IMR-90 (cell line): ENCODE measurements at regions not wholly inside any gene's neighbourhood (a gene's known extent, or its start where the extent isn't known, plus 50 kb on each side); places are given as distances from the start of the nearest gene placed in this dataset.

ENCODE experiments used
- ATAC-seq: fragments of 200-7000 bp; cut with Tn5 transposase; 2 replicates; pipeline ENCODE4 v1.9.1; 2020; ENCODE audit warnings: low read depth, mild to moderate bottlenecking, moderate library complexity
- BruUV-seq: library from RNA; stranded (reverse); fragments of 400-500 nt; replicated peaks from 2 replicates; lab custom pipeline; 2021; lab: Mats Ljungman, UMichigan
- CTCF ChIA-PET: fragments of 300-600 bp; formaldehyde crosslinking; extraction: SDS; loops from one replicate; lab custom pipeline; 2021; ENCODE audit warnings: antibody characterized with exemption; lab: Yijun Ruan, JAX
- POLR2A ChIA-PET: fragments of 300-600 bp; sonication (Branson Sonifier 250); formaldehyde crosslinking; loops from one replicate; lab custom pipeline; 2022; ENCODE audit warnings: antibody characterized with exemption; ENCODE audit not compliant: unreplicated experiment; lab: Charles Lee
- DNase-seq: peaks from one replicate; pipeline ENCODE4 v3.0.0; 2013
- H2AFZ ChIP-seq: replicated peaks from 2 replicates; pipeline ENCODE3; 2013; ENCODE audit warnings: low read length, mild to moderate bottlenecking; ENCODE audit not compliant: poor library complexity
- H2AK5ac ChIP-seq: 2 replicates; pipeline ENCODE4 v1.6.1; 2013; ENCODE audit warnings: low read depth, low read length, inconsistent platforms
- H2AK9ac ChIP-seq: replicated peaks from 2 replicates; pipeline ENCODE3; 2013; ENCODE audit warnings: mild to moderate bottlenecking, low read depth, low read length, moderate library complexity; ENCODE audit not compliant: poor library complexity
- H2BK120ac ChIP-seq: 2 replicates; pipeline ENCODE4 v1.6.1; 2013; ENCODE audit warnings: low read depth, low read length, inconsistent platforms
- H2BK15ac ChIP-seq: 3 replicates; pipeline ENCODE4 v1.6.1; 2013; ENCODE audit warnings: low read depth, low read length, inconsistent platforms
- H2BK20ac ChIP-seq: 2 replicates; pipeline ENCODE4 v1.6.1; 2013; ENCODE audit warnings: low read depth, mild to moderate bottlenecking, inconsistent platforms, low read length, moderate library complexity
- H2BK5ac ChIP-seq: 2 replicates; pipeline ENCODE4 v1.6.1; 2013; ENCODE audit warnings: mild to moderate bottlenecking, low read depth, low read length, inconsistent platforms; ENCODE audit not compliant: poor library complexity, severe bottlenecking
- H3K14ac ChIP-seq: replicated peaks from 2 replicates; pipeline ENCODE4 v1.6.1; 2013; ENCODE audit warnings: low read depth, low read length, inconsistent platforms
- H3K18ac ChIP-seq: 2 replicates; pipeline ENCODE4 v1.6.1; 2013; ENCODE audit warnings: low read depth, low read length, control low read depth
- H3K23ac ChIP-seq: 2 replicates; pipeline ENCODE4 v1.6.1; 2013; ENCODE audit warnings: low read depth, low read length, inconsistent platforms
- H3K27ac ChIP-seq: 2 replicates; pipeline ENCODE4 v1.5.1; 2013; ENCODE audit warnings: mild to moderate bottlenecking, control low read depth, low read length; ENCODE audit not compliant: insufficient read depth
- H3K27me3 ChIP-seq: 2 replicates; pipeline ENCODE4 v1.6.1; 2013; ENCODE audit warnings: low read length; ENCODE audit not compliant: control insufficient read depth, insufficient read depth
- H3K36me3 ChIP-seq: 2 replicates; pipeline ENCODE4 v1.6.1; 2013; ENCODE audit warnings: low read length, mixed read lengths; ENCODE audit not compliant: control insufficient read depth, insufficient read depth
- H3K4ac ChIP-seq: 2 replicates; pipeline ENCODE4 v1.6.1; 2013; ENCODE audit warnings: low read depth, low read length, inconsistent platforms
- H3K4me1 ChIP-seq: 2 replicates; pipeline ENCODE4 v1.6.1; 2013; ENCODE audit warnings: low read length, mixed read lengths; ENCODE audit not compliant: control insufficient read depth, insufficient read depth
- H3K4me2 ChIP-seq: 2 replicates; pipeline ENCODE4 v1.6.1; 2013; ENCODE audit warnings: low read depth, mild to moderate bottlenecking, control low read depth, low read length, moderate library complexity
- H3K4me3 ChIP-seq: 2 replicates; pipeline ENCODE4 v1.5.1; 2013; ENCODE audit warnings: low read depth, mild to moderate bottlenecking, control low read depth, low read length, moderate library complexity; ENCODE audit not compliant: insufficient read depth
- H3K56ac ChIP-seq: 2 replicates; pipeline ENCODE4 v1.6.1; 2013; ENCODE audit warnings: low read length, inconsistent platforms; ENCODE audit not compliant: insufficient read depth; ENCODE audit errors: extremely low read depth
- H3K79me1 ChIP-seq, 2 experiments: 2 replicates each; pipeline ENCODE4 v1.6.1; 2013; ENCODE audit warnings: low read length in 2 of 2, inconsistent platforms in 1 of 2, low read depth in 1 of 2
- H3K9ac ChIP-seq: 2 replicates; pipeline ENCODE4 v1.6.1; 2013; ENCODE audit warnings: low read depth, low read length, control low read depth
- H3K9me1 ChIP-seq: 2 replicates; pipeline ENCODE4 v1.6.1; 2013; ENCODE audit warnings: low read length, inconsistent platforms; ENCODE audit not compliant: insufficient read depth
- H3K9me3 ChIP-seq: 2 replicates; pipeline ENCODE4 v1.6.1; 2013; ENCODE audit warnings: low read length; ENCODE audit not compliant: control insufficient read depth, insufficient read depth
- H4K20me1 ChIP-seq: 2 replicates; pipeline ENCODE4 v1.6.1; 2013; ENCODE audit warnings: low read length, inconsistent platforms; ENCODE audit not compliant: insufficient read depth
- H4K5ac ChIP-seq: 2 replicates; pipeline ENCODE4 v1.6.1; 2013; ENCODE audit warnings: mild to moderate bottlenecking, low read depth, low read length, control low read depth
- H4K8ac ChIP-seq, 2 experiments: 2 replicates each; pipeline ENCODE4 v1.6.1; 2013; ENCODE audit warnings: low read depth in 2 of 2, low read length in 2 of 2, control low read depth in 1 of 2, inconsistent platforms in 1 of 2
- H4K91ac ChIP-seq: 2 replicates; pipeline ENCODE4 v1.6.1; 2013; ENCODE audit warnings: low read depth, low read length, inconsistent platforms; ENCODE audit not compliant: insufficient read depth
- CEBPB ChIP-seq: IDR thresholded peaks from 2 replicates; pipeline ENCODE4 v1.6.1; 2012; ENCODE audit warnings: low read depth, low read length, improper control_type of control experiment
- CHD1 ChIP-seq: IDR thresholded peaks from 2 replicates; pipeline ENCODE4 v1.6.1; 2012; ENCODE audit warnings: low read depth, low read length, improper control_type of control experiment
- ELK1 ChIP-seq: fragments of 150-350 bp; IDR thresholded peaks from 2 replicates; pipeline ENCODE4 v1.6.1; 2016; ENCODE audit warnings: low read depth, mild to moderate bottlenecking, low read length, moderate library complexity, borderline replicate concordance
- MAZ ChIP-seq: IDR thresholded peaks from 2 replicates; pipeline ENCODE4 v1.6.1; 2012; ENCODE audit warnings: low read depth, mild to moderate bottlenecking, low read length, improper control_type of control experiment, moderate library complexity, borderline replicate concordance
- POLR2A ChIP-seq: IDR thresholded peaks from 2 replicates; pipeline ENCODE4 v1.6.1; 2012; ENCODE audit warnings: mild to moderate bottlenecking, low read depth, low read length
- RAD21 ChIP-seq: IDR thresholded peaks from 2 replicates; pipeline ENCODE4 v1.6.1; 2012; ENCODE audit warnings: low read length, improper control_type of control experiment
- WGBS, 2 experiments: methylation state at CpG; one replicate each; pipeline versions ENCODE4 v1.1.5 to v1.1.7; 2013; ENCODE audit warnings: missing lambda C conversion rate in 2 of 2; ENCODE audit not compliant: insufficient read length in 1 of 2; ENCODE audit errors: extremely low coverage in 2 of 2; 5-methylcytosine and 5-hydroxymethylcytosine counted together
- dilution Hi-C: fragments of 300-500 bp; cut with HindIII; formaldehyde crosslinking; loops from one replicate; pipeline ENCODE4 v1.14.3; 2018; ENCODE audit warnings: low sequenced_read_pairs; ENCODE audit not compliant: unreplicated experiment
- in situ Hi-C: fragments of 300-500 bp; cut with MboI; formaldehyde crosslinking; loops from 3 replicates; pipeline ENCODE4 v1.14.3; 2019; ENCODE audit warnings: low sequenced_read_pairs, inconsistent platforms, mixed read lengths
- intact Hi-C: fragments of 100-400 bp; cut with micrococcal nuclease; formaldehyde crosslinking; loops from 2 replicates; pipeline ENCODE4 v1.10.0; 2022

GRCh38 chr1:221874285-221875003 is 132.6 kb upstream of the DUSP10 start:
- CTCF ChIA-PET: interaction anchor here (0.6 to 1.4 kb wide), 2 partner anchors 47 to 330 kb away, joined by 3 read pairs; no protein-coding TSS in a partner anchor
- peak overlapping the region; percentile 93 for H3K27ac ChIP-seq

More at GRCh38 chr1:221874285-221875003, 132.6 kb upstream of the DUSP10 start:
- dilution Hi-C loops: no loop called here
- 100% methylated on average over 1 of the region's 3 CpGs; no CpG with 5 or more reads in 1 of the 2 experiments for WGBS, 2 experiments
- Histone ChIP-seq H2AK9ac (peak overlapping the region; percentile 77), H2BK15ac (peak overlapping the region; percentile 93; the same call in 2 of the 3 replicates), H2BK20ac (peak overlapping the region; percentile 99), H3K9ac (peak overlapping the region; percentile 28; the same call in 1 of the 2 replicates), H4K8ac (peak overlapping the region; percentile 85 to 97), H3K18ac (peak overlapping the region; percentile 94), H2AFZ (peak overlapping the region; percentile 73), H3K23ac (peak overlapping the region; percentile 96), H4K5ac (peak overlapping the region; percentile 81), H3K9me3 (no peaks in the 10 kb centered on the region), H3K56ac (peak overlapping the region; percentile 78), H4K91ac (peak overlapping the region; percentile 99), H3K4me2 (peak overlapping the region; percentile 1; the same call in 1 of the 2 replicates), H3K4ac (peak overlapping the region; percentile 100), H3K14ac (peak overlapping the region; percentile 98), H3K79me1 (0 out of 4 replicates have a peak, but pooled peaks cover 0 to 3% of the 10 kb centered on the region in 2 experiments), H3K4me1 (peaks cover 20% of the 10 kb centered on the region), H3K27me3 (no peaks in the 10 kb centered on the region), H3K4me3 (no peak overlapping the region), H3K36me3 (no peaks in the 10 kb centered on the region), H2BK5ac (peak overlapping the region; percentile 95), H2BK120ac (peak overlapping the region; percentile 100), H3K9me1 (peaks cover 13% of the 10 kb centered on the region), H2AK5ac (peak overlapping the region; percentile 99), H4K20me1 (no peaks in the 10 kb centered on the region)
- DNase-seq: peak; percentile 64
- no TSS peak for BruUV-seq
- in situ Hi-C loops: no loop called here
- intact Hi-C loops: no loop called here
- POLR2A ChIA-PET: no interaction called here
- TF ChIP-seq RAD21: no peak
- TF ChIP-seq ELK1: no peak
- no peak for TF ChIP-seq POLR2A
- no peak for TF ChIP-seq MAZ
- no peak for TF ChIP-seq CEBPB
- TF ChIP-seq CHD1: no peak
- ATAC-seq: peak; percentile 31
